HEK293 (cell line): ENCODE measurements at regions not wholly inside any gene's neighbourhood (a gene's known extent, or its start where the extent isn't known, plus 50 kb on each side); places are given as distances from the start of the nearest gene placed in this dataset.

Experiments used
- CTCF ChIA-PET: fragments of 350-600 bp; formaldehyde crosslinking; extraction: SDS; loops from one replicate; lab custom pipeline; 2021; ENCODE audit warnings: antibody characterized with exemption; lab: Yijun Ruan, JAX
- POLR2A ChIA-PET: fragments of 300-600 bp; formaldehyde crosslinking; extraction: SDS; loops from one replicate; lab custom pipeline; 2020; ENCODE audit warnings: antibody characterized with exemption, inconsistent platforms; lab: Yijun Ruan, JAX
- H3K27ac ChIP-seq: fragments of 200-500 bp; sonication (Bioruptor generic); 2 replicates; pipeline ENCODE4 v1.5.1; 2014; ENCODE audit warnings: low read depth, low read length, control low read depth, inconsistent platforms; ENCODE audit errors: extremely low read depth
- H3K36me3 ChIP-seq, 2 experiments: fragments of 200-500 bp in 1 of 2; sonication (Bioruptor generic) in 1 of 2; 1 replicate in 1 of 2; 2 replicates in 1 of 2; pipeline ENCODE4 v1.5.1; 2014 to 2017; ENCODE audit warnings: inconsistent platforms in 2 of 2, low read length in 2 of 2; ENCODE audit not compliant: control insufficient read depth in 2 of 2, insufficient read depth in 1 of 2
- H3K4me1 ChIP-seq: fragments of 200-500 bp; sonication (Bioruptor generic); 2 replicates; pipeline ENCODE4 v1.5.1; 2014; ENCODE audit warnings: mild to moderate bottlenecking, low read length, inconsistent platforms; ENCODE audit not compliant: control insufficient read depth, insufficient read depth
- H3K4me3 ChIP-seq: 2 replicates; pipeline ENCODE4 v1.5.1; 2011; ENCODE audit warnings: low read depth, mild to moderate bottlenecking, control low read depth, low read length, moderate library complexity
- H3K9me3 ChIP-seq: fragments of 200-500 bp; sonication (Bioruptor generic); 2 replicates; pipeline ENCODE4 v1.5.1; 2014; ENCODE audit warnings: low read depth, low read length, inconsistent platforms; ENCODE audit not compliant: control insufficient read depth, insufficient read depth
- GLIS1 ChIP-seq: fragments of 450-650 bp; formaldehyde crosslinking; IDR thresholded peaks from 2 replicates; pipeline ENCODE4 v1.5.1; 2016; ENCODE audit warnings: missing biosample characterization, missing genetic modification characterization
- KLF7 ChIP-seq: fragments of 450-650 bp; formaldehyde crosslinking; IDR thresholded peaks from 2 replicates; pipeline ENCODE4 v1.5.1; 2016; ENCODE audit warnings: missing biosample characterization, missing genetic modification characterization, borderline replicate concordance
- KLF9 ChIP-seq: fragments of 450-650 bp; formaldehyde crosslinking; IDR thresholded peaks from 2 replicates; pipeline ENCODE4 v1.5.1; 2016; ENCODE audit warnings: missing biosample characterization, missing genetic modification characterization, low read depth
- OVOL3 ChIP-seq: fragments of 450-650 bp; formaldehyde crosslinking; IDR thresholded peaks from 2 replicates; pipeline ENCODE4 v1.5.1; 2016; ENCODE audit warnings: missing biosample characterization, missing genetic modification characterization
- PRDM1 ChIP-seq: fragments of 450-650 bp; formaldehyde crosslinking; IDR thresholded peaks from 2 replicates; pipeline ENCODE4; 2016; ENCODE audit warnings: missing biosample characterization, missing genetic modification characterization
- SCRT2 ChIP-seq: fragments of 450-650 bp; formaldehyde crosslinking; IDR thresholded peaks from 2 replicates; pipeline ENCODE4 v1.5.1; 2016; ENCODE audit warnings: missing biosample characterization, missing genetic modification characterization
- SP2 ChIP-seq: fragments of 450-650 bp; formaldehyde crosslinking; IDR thresholded peaks from 2 replicates; pipeline ENCODE4 v1.5.1; 2016; ENCODE audit warnings: missing biosample characterization, missing genetic modification characterization
- ZBTB8A ChIP-seq: fragments of 450-650 bp; formaldehyde crosslinking; IDR thresholded peaks from 2 replicates; pipeline ENCODE4 v1.5.1; 2016; ENCODE audit warnings: missing biosample characterization, missing genetic modification characterization
- ZEB2 ChIP-seq: fragments of 450-650 bp; formaldehyde crosslinking; IDR thresholded peaks from 2 replicates; pipeline ENCODE4 v1.5.1; 2016; ENCODE audit warnings: missing biosample characterization, missing genetic modification characterization
- ZFP69B ChIP-seq: fragments of 450-650 bp; formaldehyde crosslinking; IDR thresholded peaks from 2 replicates; pipeline ENCODE4 v1.5.1; 2016; ENCODE audit warnings: missing biosample characterization, missing genetic modification characterization
- ZIC2 ChIP-seq: fragments of 450-650 bp; formaldehyde crosslinking; IDR thresholded peaks from 2 replicates; pipeline ENCODE4 v1.5.1; 2016; ENCODE audit warnings: missing biosample characterization, missing genetic modification characterization
- ZNF10 ChIP-seq: fragments of 450-650 bp; formaldehyde crosslinking; IDR thresholded peaks from 2 replicates; pipeline ENCODE4 v1.5.1; 2017; ENCODE audit warnings: missing biosample characterization, missing genetic modification characterization
- ZNF114 ChIP-seq: fragments of 450-650 bp; formaldehyde crosslinking; IDR thresholded peaks from 2 replicates; pipeline ENCODE4 v1.5.0; 2017; ENCODE audit warnings: missing biosample characterization, missing genetic modification characterization
- ZNF138 ChIP-seq: fragments of 450-650 bp; formaldehyde crosslinking; IDR thresholded peaks from 2 replicates; pipeline ENCODE4 v1.5.1; 2016; ENCODE audit warnings: missing biosample characterization, missing genetic modification characterization, borderline replicate concordance
- ZNF155 ChIP-seq: fragments of 450-650 bp; formaldehyde crosslinking; IDR thresholded peaks from 2 replicates; pipeline ENCODE4 v1.5.1; 2016; ENCODE audit warnings: missing biosample characterization, missing genetic modification characterization
- ZNF16 ChIP-seq: fragments of 450-650 bp; formaldehyde crosslinking; IDR thresholded peaks from 2 replicates; pipeline ENCODE4 v1.5.1; 2016; ENCODE audit warnings: low read depth, missing biosample characterization, missing genetic modification characterization
- ZNF23 ChIP-seq: fragments of 450-650 bp; formaldehyde crosslinking; IDR thresholded peaks from 2 replicates; pipeline ENCODE4 v1.5.1; 2016; ENCODE audit warnings: missing biosample characterization, missing genetic modification characterization, borderline replicate concordance
- ZNF501 ChIP-seq: fragments of 450-650 bp; formaldehyde crosslinking; IDR thresholded peaks from 2 replicates; pipeline ENCODE4 v1.5.1; 2016; ENCODE audit warnings: missing biosample characterization, missing genetic modification characterization
- ZNF549 ChIP-seq: fragments of 450-650 bp; IDR thresholded peaks from 2 replicates; pipeline ENCODE4 v1.5.1; 2018; ENCODE audit warnings: missing biosample characterization, missing genetic modification characterization, mild to moderate bottlenecking, inconsistent platforms, moderate library complexity
- ZNF560 ChIP-seq: fragments of 450-650 bp; formaldehyde crosslinking; IDR thresholded peaks from 2 replicates; pipeline ENCODE4 v1.5.1; 2017; ENCODE audit warnings: missing biosample characterization, missing genetic modification characterization, borderline replicate concordance
- ZNF600 ChIP-seq: fragments of 450-650 bp; formaldehyde crosslinking; IDR thresholded peaks from 2 replicates; pipeline ENCODE4 v1.5.1; 2016; ENCODE audit warnings: missing biosample characterization, missing genetic modification characterization
- ZNF610 ChIP-seq: fragments of 450-650 bp; formaldehyde crosslinking; IDR thresholded peaks from 2 replicates; pipeline ENCODE4 v1.5.1; 2016; ENCODE audit warnings: missing biosample characterization, missing genetic modification characterization, borderline replicate concordance
- ZNF654 ChIP-seq: fragments of 450-650 bp; formaldehyde crosslinking; IDR thresholded peaks from 2 replicates; pipeline ENCODE4 v1.5.1; 2016; ENCODE audit warnings: low read depth, missing biosample characterization, missing genetic modification characterization
- ZNF660 ChIP-seq: fragments of 450-650 bp; IDR thresholded peaks from 2 replicates; pipeline ENCODE4 v1.5.1; 2018; ENCODE audit warnings: missing biosample characterization, mild to moderate bottlenecking, missing genetic modification characterization
- ZNF707 ChIP-seq: fragments of 450-650 bp; formaldehyde crosslinking; IDR thresholded peaks from 2 replicates; pipeline ENCODE4 v1.5.1; 2016; ENCODE audit warnings: missing biosample characterization, missing genetic modification characterization
- ZNF76 ChIP-seq: fragments of 450-650 bp; formaldehyde crosslinking; IDR thresholded peaks from 2 replicates; pipeline ENCODE4; 2016; ENCODE audit warnings: low read depth, missing biosample characterization, missing genetic modification characterization, borderline replicate concordance
- ZNF830 ChIP-seq: fragments of 450-650 bp; IDR thresholded peaks from 2 replicates; pipeline ENCODE4 v1.5.0; 2018; ENCODE audit warnings: missing biosample characterization, missing genetic modification characterization, low read depth, mild to moderate bottlenecking, moderate library complexity
- ZNF837 ChIP-seq: fragments of 450-650 bp; formaldehyde crosslinking; IDR thresholded peaks from 2 replicates; pipeline ENCODE4 v1.5.1; 2016; ENCODE audit warnings: missing biosample characterization, missing genetic modification characterization
- TF ChIP-seq, protein P1 (sequence below): fragments of 450-650 bp; formaldehyde crosslinking; IDR thresholded peaks from 2 replicates; pipeline ENCODE4 v1.5.1; 2016; ENCODE audit warnings: missing biosample characterization, missing genetic modification characterization
- TF ChIP-seq, protein P2 (sequence below): fragments of 450-650 bp; formaldehyde crosslinking; IDR thresholded peaks from 2 replicates; pipeline ENCODE4 v1.5.1; 2017; ENCODE audit warnings: missing biosample characterization, missing genetic modification characterization

DNA sequence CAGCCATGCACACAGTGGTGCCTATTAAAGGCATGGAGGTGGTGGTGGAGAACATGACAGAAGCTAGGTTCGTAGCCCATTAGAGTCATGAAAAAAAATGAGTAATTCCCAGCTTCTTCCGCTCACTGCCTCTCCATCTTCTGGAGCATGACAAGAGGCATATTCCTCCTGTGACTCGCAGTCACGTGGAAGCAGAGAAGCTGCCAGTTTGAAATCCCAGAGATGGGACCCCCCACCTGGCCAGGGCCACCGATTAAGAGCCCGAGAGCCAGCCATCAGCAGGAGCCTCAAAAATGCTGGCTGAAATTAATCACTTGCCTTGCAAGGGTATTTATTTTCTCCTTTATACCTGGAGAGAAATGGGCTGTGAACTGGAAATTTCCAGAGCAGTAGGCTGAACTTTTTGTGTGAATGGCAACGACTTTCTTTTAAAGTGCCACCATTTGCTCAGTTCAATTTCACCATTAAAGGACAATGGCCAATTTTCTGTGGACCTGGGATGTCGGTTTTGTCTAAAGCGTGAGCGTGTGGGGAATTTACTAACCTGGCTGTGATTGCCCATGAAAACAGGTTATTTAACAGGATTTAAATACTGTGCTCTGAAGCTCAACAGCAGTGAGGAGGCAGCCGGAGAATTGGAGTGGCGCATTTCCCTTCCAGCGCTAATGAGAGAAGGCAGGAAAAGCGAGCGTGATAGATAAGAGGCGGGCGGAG is 189.7 kb upstream of the SDK2 start:
- H3K4me3 ChIP-seq, result no peak overlapping the region
- ChIA-PET CTCF (interaction anchor here (0.6 to 1.1 kb wide), 6 partner anchors 9 to 379 kb away, joined by 3 to 4 read pairs (median 3); partner anchors contain the start of gene TTYH2), POLR2A (no interaction called here)

DNA sequence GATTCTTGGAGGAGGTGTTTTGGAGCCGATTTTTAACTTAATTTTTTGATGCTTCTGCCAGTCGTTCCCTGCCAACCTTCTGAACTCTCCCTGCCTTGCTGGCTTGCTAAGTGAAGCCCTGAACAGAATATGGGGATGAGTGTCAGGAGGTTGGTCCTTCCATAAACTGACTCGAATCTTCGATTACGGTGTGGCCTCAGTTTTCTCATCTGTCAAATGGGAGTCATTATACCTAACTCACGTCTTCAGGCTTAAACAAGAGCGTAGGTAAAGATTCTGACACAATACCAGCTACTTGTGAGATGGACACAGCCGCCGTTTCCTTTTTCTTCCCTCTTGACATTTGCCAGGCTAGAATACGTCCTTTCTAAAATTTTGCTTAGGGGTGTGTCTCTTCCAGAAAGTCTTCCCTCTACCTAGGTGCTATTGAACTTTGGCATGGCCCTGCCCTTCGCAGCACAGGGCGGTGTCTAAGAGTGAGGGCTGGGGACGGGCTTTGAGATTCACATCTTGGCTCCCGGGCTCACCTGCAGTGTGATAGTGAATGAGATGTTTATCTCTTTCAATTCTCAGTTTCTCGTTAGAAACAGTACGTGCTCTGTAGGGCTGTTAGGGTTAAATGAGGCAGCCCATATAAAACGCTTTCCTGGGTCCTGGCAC is 190.6 kb upstream of the SDK2 start:
- no peak overlapping the region for H3K27ac ChIP-seq
- H3K36me3 ChIP-seq, result no peaks in the 10 kb centered on the region
- no peaks in the 10 kb centered on the region for H3K9me3 ChIP-seq
- ChIA-PET POLR2A (no interaction called here), CTCF (interaction anchor here (0.6 kb wide), 1 partner anchor 533 kb away, joined by 3 read pairs; no protein-coding TSS in a partner anchor)
- H3K4me3 ChIP-seq, result no peak overlapping the region
- no peak for TF ChIP-seq ZNF837
- no peak for TF ChIP-seq ZNF155 (tag by site-specific recombination)
- TF ChIP-seq ZNF549 (tag by site-specific recombination), result no peak
- TF ChIP-seq KLF7 (tag by site-specific recombination), result no peak
- TF ChIP-seq ZNF76, result no peak
- TF ChIP-seq ZNF654 (tag by site-specific recombination), result no peak
- no peak for TF ChIP-seq ZNF138 (tag by site-specific recombination)
- no peak for TF ChIP-seq ZNF501 (tag by site-specific recombination)
- no peak for TF ChIP-seq ZBTB8A
- TF ChIP-seq, all 188 proteins: peak for 0
- H3K4me1 ChIP-seq, result no peaks in the 10 kb centered on the region

More for the DNA sequence above, 189.7 kb upstream of the SDK2 start:
- no peaks in the 10 kb centered on the region for H3K9me3 ChIP-seq
- 0 out of 2 replicates have a peak, but pooled peaks have one; percentile 19 for TF ChIP-seq ZEB2 (tag by site-specific recombination)
- peak; percentile 39; the same call in 1 of the 2 replicates for TF ChIP-seq GLIS1 (tag by site-specific recombination)
- no peak for TF ChIP-seq KLF9 (tag by site-specific recombination)
- no peak for TF ChIP-seq ZNF600
- peak; percentile 63 for TF ChIP-seq ZIC2
- TF ChIP-seq, all 188 proteins: peak for 3
- Histone ChIP-seq H3K4me1 (no peaks in the 10 kb centered on the region), H3K27ac (no peak overlapping the region), H3K36me3 (no peaks in the 10 kb centered on the region)

DNA sequence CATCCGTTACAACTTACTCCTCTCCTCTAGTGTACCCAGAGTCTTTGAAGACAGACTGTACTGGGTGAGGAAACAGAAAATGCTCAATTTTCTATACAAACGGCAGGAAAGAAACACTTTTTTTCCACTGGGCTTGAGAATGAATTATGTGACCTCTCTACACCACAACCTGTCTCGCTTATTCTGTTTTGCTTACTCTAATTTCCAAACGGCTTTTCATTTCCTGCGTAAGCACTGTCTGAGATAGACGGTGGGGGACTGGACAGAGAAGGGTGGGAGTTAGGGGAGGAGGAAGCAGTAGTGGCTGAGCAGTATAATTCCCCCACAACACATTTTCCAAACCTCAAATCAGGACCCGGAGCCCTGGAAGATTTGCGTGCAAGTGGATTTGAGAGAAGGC is 191.4 kb upstream of the SDK2 start:
- POLR2A ChIA-PET, result no interaction called here
- TF ChIP-seq, protein P1, sequence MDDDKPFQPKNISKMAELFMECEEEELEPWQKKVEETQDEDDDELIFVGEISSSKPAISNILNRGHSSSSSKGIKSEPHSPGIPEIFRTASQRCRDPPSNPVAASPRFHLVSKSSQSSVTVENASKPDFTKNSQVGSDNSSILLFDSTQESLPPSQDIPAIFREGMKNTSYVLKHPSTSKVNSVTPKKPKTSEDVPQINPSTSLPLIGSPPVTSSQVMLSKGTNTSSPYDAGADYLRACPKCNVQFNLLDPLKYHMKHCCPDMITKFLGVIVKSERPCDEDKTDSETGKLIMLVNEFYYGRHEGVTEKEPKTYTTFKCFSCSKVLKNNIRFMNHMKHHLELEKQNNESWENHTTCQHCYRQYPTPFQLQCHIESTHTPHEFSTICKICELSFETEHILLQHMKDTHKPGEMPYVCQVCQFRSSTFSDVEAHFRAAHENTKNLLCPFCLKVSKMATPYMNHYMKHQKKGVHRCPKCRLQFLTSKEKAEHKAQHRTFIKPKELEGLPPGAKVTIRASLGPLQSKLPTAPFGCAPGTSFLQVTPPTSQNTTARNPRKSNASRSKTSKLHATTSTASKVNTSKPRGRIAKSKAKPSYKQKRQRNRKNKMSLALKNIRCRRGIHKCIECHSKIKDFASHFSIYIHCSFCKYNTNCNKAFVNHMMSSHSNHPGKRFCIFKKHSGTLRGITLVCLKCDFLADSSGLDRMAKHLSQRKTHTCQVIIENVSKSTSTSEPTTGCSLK (tag by site-specific recombination), result no peak
- TF ChIP-seq, protein P2, sequence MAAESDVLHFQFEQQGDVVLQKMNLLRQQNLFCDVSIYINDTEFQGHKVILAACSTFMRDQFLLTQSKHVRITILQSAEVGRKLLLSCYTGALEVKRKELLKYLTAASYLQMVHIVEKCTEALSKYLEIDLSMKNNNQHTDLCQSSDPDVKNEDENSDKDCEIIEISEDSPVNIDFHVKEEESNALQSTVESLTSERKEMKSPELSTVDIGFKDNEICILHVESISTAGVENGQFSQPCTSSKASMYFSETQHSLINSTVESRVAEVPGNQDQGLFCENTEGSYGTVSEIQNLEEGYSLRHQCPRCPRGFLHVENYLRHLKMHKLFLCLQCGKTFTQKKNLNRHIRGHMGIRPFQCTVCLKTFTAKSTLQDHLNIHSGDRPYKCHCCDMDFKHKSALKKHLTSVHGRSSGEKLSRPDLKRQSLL, result no peak
- TF ChIP-seq OVOL3 (tag by site-specific recombination), result no peak
- TF ChIP-seq ZNF114, result no peak
- TF ChIP-seq ZNF23 (tag by site-specific recombination), result no peak
- TF ChIP-seq ZNF560, result no peak
- TF ChIP-seq ZNF610 (tag by site-specific recombination), result no peak
- TF ChIP-seq ZNF10 (tag by site-specific recombination), result no peak
- no peak for TF ChIP-seq ZFP69B (tag by site-specific recombination)
- TF ChIP-seq PRDM1 (tag by site-specific recombination), result no peak
- no peak for TF ChIP-seq SP2 (tag by site-specific recombination)
- no peak for TF ChIP-seq SCRT2 (tag by site-specific recombination)
- TF ChIP-seq ZNF16 (tag by site-specific recombination), result no peak
- TF ChIP-seq ZNF707, result no peak
- TF ChIP-seq ZNF830 (tag by site-specific recombination), result no peak
- TF ChIP-seq ZEB2 (tag by site-specific recombination), result no peak
- no peak for TF ChIP-seq ZNF660
- CTCF ChIA-PET, result interaction anchor here (0.6 kb wide), 1 partner anchor 532 kb away, joined by 3 read pairs; no protein-coding TSS in a partner anchor
- Histone ChIP-seq H3K27ac (no peak overlapping the region), H3K4me3 (no peak overlapping the region), H3K9me3 (no peaks in the 10 kb centered on the region), H3K4me1 (no peaks in the 10 kb centered on the region), H3K36me3 (no peaks in the 10 kb centered on the region)
